IPS DF 6.9 (cell line): ENCODE measurements at regions not wholly inside any gene's neighbourhood (a gene's known extent, or its start where the extent isn't known, plus 50 kb on each side); places are given as distances from the start of the nearest gene placed in this dataset.

Experiments
- DNase-seq: peaks from one replicate; pipeline ENCODE4 v3.0.0-alpha.2; 2013; ENCODE audit warnings: low read depth, low spot score
- H3K27ac ChIP-seq: one replicate; pipeline ENCODE4 v1.5.1; 2013; ENCODE audit warnings: low read length, control low read depth
- H3K27me3 ChIP-seq: 2 replicates; pipeline ENCODE4 v1.6.1; 2013; ENCODE audit warnings: mild to moderate bottlenecking, low read length; ENCODE audit not compliant: control insufficient read depth, insufficient read depth
- H3K36me3 ChIP-seq: 2 replicates; pipeline ENCODE4 v1.6.1; 2013; ENCODE audit warnings: low read length; ENCODE audit not compliant: control insufficient read depth, insufficient read depth
- H3K4me1 ChIP-seq: 2 replicates; pipeline ENCODE4 v1.6.1; 2013; ENCODE audit warnings: low read length; ENCODE audit not compliant: control insufficient read depth, insufficient read depth
- H3K4me3 ChIP-seq: 2 replicates; pipeline ENCODE4 v1.5.1; 2013; ENCODE audit warnings: mild to moderate bottlenecking, low read length
- H3K9me3 ChIP-seq: 2 replicates; pipeline ENCODE4 v1.6.1; 2013; ENCODE audit warnings: low read length, inconsistent platforms; ENCODE audit not compliant: control insufficient read depth, insufficient read depth
- WGBS: extraction: QIAGEN DNeasy Blood & Tissue Kit; methylation state at CpG from one replicate; pipeline ENCODE4 v1.1.7; 2013; ENCODE audit warnings: mixed read lengths, missing lambda C conversion rate; ENCODE audit not compliant: insufficient read length, insufficient coverage; 5-methylcytosine and 5-hydroxymethylcytosine counted together

DNA sequence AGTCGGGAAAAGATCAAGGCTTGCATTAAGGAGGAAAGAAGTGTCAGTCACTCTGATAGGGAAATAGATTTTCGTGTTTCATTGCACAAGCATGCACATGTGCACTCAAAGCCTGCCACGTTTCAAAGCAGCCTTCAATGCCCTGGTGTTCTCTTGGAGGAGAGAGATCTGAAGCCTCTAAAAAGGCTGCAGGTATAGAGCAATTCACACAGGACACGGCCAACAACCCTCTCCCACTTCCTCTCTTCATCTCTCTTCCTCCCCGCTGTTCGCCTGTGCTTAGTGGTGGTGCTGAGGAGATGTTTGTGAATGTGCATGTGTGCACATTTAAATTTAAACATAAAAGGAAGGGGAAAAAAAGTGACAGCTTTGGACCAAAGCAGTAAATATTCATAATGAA is 117.7 kb downstream of the NUF2 start:
- no peaks in the 10 kb centered on the region for H3K9me3 ChIP-seq
- DNase-seq, result no peak
- WGBS, result no CpG with 5 or more reads among the region's 6 CpGs
- no peaks in the 10 kb centered on the region; the same call in 1 of the 2 replicates for H3K4me1 ChIP-seq
- H3K27me3 ChIP-seq, result no peaks in the 10 kb centered on the region
- no peak overlapping the region for H3K4me3 ChIP-seq
- H3K36me3 ChIP-seq, result no peaks in the 10 kb centered on the region
- H3K27ac ChIP-seq, result no peak overlapping the region

DNA sequence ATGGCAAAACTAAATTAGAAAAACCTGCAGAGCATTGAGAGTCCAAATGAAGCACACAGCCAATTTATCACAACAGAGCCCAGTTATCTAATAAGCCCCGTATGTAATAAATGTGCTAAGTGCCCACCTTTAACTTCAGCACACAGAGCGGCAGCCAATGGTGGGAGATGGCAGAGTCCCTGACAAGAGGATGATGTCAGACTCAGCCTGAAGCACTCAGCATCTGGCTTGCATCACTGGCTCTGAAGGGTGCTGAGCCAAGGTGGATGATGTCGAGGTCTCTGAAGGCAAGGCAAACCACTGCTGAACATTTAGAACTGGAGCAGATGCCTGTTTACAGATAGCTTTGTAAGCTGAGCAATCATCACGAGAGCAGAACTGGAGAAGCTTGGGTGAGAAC is 118.3 kb downstream of the NUF2 start:
- WGBS, result no CpG with 5 or more reads among the region's 4 CpGs
- Histone ChIP-seq H3K27me3 (no peaks in the 10 kb centered on the region), H3K9me3 (no peaks in the 10 kb centered on the region), H3K4me3 (no peak overlapping the region), H3K4me1 (no peaks in the 10 kb centered on the region; the same call in 1 of the 2 replicates), H3K27ac (no peak overlapping the region), H3K36me3 (no peaks in the 10 kb centered on the region)
- no peak for DNase-seq

DNA sequence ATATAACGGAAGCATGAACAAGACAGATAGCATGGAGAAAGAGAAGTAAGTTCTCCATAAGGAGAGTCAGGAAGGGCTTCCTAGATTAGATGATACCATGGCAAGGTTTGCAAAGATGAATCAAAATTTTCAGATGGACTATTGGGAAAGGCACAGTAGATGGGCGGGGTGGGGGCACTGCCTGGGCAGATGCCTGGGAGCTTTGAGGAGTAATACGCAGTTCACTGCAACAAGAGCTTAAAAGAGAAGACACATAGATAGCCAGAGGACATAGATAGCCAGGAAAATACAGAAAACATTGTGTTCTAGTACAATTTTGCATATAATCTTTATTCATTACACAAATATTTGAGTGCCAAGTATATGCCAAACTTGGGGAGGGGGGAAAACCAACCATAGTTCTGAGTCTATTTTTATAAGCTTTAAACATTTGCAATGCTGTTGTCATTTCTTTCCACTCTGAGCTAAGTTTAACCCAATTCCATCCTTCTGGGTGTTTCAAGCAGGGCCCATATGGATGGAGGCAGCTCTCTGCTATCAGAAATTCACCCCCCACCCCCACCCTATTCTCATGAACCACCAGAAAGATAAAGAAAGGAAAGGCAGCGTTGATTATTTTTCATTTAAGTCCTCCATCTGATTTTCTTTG is 120.6 kb downstream of the NUF2 start:
- Histone ChIP-seq H3K36me3 (no peaks in the 10 kb centered on the region), H3K4me3 (no peak overlapping the region), H3K4me1 (no peaks in the 10 kb centered on the region), H3K27ac (no peak overlapping the region), H3K27me3 (no peaks in the 10 kb centered on the region), H3K9me3 (no peaks in the 10 kb centered on the region)
- no CpG with 5 or more reads among the region's 4 CpGs for WGBS
- DNase-seq, result no peak

DNA sequence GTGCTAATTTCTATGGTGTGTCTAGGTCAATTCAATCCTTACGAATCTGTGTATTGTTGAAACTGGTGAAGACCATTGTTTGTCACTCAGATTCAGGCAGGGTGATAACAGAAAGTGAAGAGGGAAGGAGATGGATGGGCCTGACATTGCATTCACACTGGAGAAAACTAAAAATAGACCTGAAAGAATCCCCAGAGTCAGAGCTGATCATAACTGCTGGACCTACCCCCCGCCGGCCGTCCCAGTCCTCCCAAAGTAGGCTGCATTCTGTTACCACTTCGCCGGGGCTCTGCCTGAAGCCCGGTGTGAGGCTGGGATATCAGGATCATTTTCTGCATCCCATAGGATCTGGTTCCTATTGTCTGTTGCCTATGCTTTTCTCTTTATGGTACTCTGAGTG is 121.1 kb downstream of the NUF2 start:
- WGBS, result no CpG with 5 or more reads among the region's 7 CpGs
- Histone ChIP-seq H3K9me3 (no peaks in the 10 kb centered on the region), H3K4me3 (no peak overlapping the region), H3K36me3 (no peaks in the 10 kb centered on the region), H3K27me3 (no peaks in the 10 kb centered on the region), H3K27ac (no peak overlapping the region), H3K4me1 (no peaks in the 10 kb centered on the region)
- DNase-seq, result no peak

DNA sequence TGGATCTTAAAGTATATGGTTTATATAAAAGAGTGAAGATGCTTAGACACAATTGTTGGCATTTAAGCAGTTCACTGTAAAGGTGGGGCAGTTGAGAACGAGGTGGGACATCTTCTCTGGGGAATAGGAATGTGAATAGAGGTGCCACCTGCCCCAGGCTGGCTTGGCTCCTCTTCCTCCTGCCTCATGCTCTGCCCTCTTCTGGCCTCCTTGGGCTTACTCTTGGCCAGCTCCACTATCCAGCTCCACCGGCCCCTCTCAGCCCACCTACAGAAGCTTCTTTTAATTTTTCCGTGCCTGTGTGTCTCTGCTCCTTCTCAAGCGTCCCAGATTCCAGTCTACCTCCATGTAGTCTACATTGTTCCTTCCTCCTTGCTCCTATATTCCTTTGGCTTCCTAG is 122.1 kb downstream of the NUF2 start:
- Histone ChIP-seq H3K9me3 (no peaks in the 10 kb centered on the region), H3K27ac (no peak overlapping the region), H3K27me3 (no peaks in the 10 kb centered on the region), H3K4me3 (no peak overlapping the region), H3K4me1 (no peaks in the 10 kb centered on the region), H3K36me3 (no peaks in the 10 kb centered on the region)
- DNase-seq, result no peak
- WGBS, result no CpG with 5 or more reads among the region's 4 CpGs

DNA sequence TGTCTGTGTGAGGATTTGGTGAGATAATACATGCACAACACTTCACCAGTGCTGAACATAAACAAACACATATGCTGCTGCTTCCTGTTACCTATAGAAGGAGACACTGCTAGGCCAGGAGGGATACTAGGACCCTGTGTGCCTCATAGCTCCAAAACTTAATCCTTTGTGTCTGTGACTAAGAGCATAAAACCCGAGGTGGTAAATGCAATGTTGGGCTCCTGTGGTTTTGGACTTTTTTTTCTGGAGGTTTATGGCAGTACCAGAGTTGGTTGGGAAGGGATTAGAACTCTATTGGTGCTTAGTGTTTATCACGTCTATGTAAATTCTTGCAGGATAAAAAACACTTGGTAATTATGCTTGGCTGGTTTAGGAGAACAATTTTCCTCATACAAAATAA is 122.9 kb downstream of the NUF2 start:
- Histone ChIP-seq H3K4me3 (no peak overlapping the region), H3K27ac (no peak overlapping the region), H3K27me3 (no peaks in the 10 kb centered on the region), H3K9me3 (no peaks in the 10 kb centered on the region), H3K4me1 (no peaks in the 10 kb centered on the region), H3K36me3 (no peaks in the 10 kb centered on the region)
- no peak for DNase-seq
- no CpG with 5 or more reads among the region's 2 CpGs for WGBS

DNA sequence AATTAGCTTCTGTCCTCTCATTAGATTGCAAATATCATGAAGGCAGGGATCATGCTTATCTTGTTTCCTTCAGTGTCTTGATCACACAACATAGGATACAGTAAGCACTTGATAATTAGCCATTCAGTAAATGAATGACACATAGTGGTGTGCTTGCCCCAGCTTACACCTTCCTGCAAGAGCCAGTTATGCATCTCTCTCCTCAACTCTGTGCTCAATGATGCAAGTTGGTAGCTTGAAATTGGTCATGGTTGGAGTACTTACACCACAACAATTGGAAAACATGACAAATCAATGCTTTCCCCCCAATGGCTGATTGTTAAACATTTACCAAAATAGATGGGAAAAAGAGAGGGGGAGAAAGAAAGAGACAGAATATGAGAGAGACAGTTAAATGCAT is 129.2 kb downstream of the NUF2 start:
- Histone ChIP-seq H3K4me3 (no peak overlapping the region), H3K36me3 (no peaks in the 10 kb centered on the region), H3K4me1 (no peaks in the 10 kb centered on the region), H3K27ac (no peak overlapping the region), H3K27me3 (no peaks in the 10 kb centered on the region), H3K9me3 (no peaks in the 10 kb centered on the region)
- no peak for DNase-seq

DNA sequence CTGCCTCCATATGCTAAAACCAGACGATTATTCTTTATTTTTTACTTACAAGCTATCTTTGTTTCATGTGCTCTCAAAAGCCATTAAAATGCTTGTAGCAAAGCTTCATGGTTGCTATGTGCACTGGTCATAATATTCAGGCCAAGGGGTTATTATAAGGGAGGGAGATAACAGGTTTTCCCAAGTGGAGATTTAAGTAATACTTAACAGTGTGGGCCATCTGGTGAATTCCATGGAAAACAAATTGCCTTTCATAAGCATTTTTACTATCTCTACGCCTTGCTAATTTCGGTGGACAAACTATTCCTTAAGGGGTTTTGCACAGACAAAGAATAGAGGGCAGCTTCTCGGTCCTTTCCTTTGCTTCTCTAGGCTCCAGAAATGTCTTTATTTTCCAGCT is 137.8 kb downstream of the NUF2 start:
- no peaks in the 10 kb centered on the region for H3K27me3 ChIP-seq
- H3K4me1 ChIP-seq, result no peaks in the 10 kb centered on the region
- H3K9me3 ChIP-seq, result no peaks in the 10 kb centered on the region
- no peak for DNase-seq
- H3K36me3 ChIP-seq, result no peaks in the 10 kb centered on the region
- WGBS, result no CpG with 5 or more reads among the region's 4 CpGs
- no peak overlapping the region for H3K27ac ChIP-seq
- no peak overlapping the region for H3K4me3 ChIP-seq

DNA sequence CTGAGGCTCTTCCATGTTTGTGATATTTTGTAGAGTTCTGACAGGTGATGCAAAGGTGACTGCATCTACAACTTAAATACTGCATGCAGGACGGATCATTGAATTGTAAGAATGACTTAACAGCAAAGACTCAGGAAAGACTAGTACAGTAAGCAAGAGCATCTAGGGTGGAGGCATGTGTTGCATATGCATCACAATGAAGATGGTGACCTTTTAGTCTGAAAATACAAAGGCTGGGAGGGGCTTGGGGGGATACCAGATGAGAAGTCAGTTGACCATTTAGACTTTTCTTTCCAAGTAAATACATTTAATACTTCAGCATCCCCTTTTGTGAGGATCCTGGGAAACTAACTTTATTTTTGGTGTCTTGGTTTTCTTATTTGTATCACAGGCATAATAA is 145.5 kb downstream of the NUF2 start:
- Histone ChIP-seq H3K27ac (no peak overlapping the region), H3K27me3 (no peaks in the 10 kb centered on the region), H3K4me1 (peaks cover 1% of the 10 kb centered on the region; the same call in 1 of the 2 replicates), H3K4me3 (no peak overlapping the region), H3K36me3 (no peaks in the 10 kb centered on the region), H3K9me3 (no peaks in the 10 kb centered on the region)
- no CpG with 5 or more reads among the region's 1 CpG for WGBS
- DNase-seq, result no peak

DNA sequence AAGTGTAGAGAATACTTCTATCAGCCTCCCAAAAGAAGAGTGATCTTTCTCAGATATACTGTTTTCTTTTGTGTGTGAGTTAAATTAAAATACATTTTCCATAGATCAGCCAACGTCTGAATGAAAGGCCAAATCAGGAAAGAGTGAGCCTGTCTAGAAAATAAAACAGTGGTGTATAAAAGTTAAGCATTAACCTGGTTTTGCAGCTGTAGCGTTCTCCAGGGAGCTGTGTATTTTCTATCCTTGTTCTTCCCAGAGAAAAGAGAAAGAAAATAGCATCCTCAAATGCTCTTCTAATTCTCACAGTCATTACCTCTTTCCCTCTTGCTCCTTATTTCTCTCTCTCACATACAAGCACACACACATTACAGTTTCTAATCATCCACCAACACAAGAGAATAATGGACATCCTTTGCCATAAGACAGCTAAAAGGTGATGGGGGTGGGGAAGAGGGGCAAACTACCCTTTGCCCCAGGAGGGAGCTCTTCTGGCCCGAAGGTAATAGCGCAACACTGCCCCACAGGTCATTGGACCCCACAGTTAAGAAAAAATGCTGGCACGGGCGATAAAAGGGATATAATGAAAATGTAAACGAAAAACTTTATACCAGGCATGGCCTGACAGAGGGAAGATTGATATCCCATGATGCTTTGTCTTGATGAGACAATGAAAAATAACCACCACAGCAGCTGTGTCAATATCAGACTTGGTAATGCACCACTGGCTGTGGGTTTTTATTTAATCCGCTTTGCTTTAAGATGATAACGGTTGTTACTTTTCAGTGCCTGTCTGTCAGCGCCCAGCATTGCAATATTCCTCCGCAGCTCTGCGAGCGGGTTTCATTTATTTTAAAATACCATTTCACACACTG is 150.3 kb downstream of the NUF2 start:
- no CpG with 5 or more reads among the region's 13 CpGs for WGBS
- no peak for DNase-seq
- H3K27ac ChIP-seq, result no peak overlapping the region
- no peak overlapping the region for H3K4me3 ChIP-seq
- peaks cover 1% of the 10 kb centered on the region; the same call in 1 of the 2 replicates for H3K4me1 ChIP-seq
- no peaks in the 10 kb centered on the region for H3K36me3 ChIP-seq
- H3K9me3 ChIP-seq, result no peaks in the 10 kb centered on the region
- H3K27me3 ChIP-seq, result no peaks in the 10 kb centered on the region
